Colonic mucosa (tissue), 4 donors: ENCODE measurements at regions not wholly inside any gene's neighbourhood (a gene's known extent, or its start where the extent isn't known, plus 50 kb on each side); places are given as distances from the start of the nearest gene placed in this dataset.

Experiments
- DNase-seq: peaks from one replicate; pipeline ENCODE4 v3.0.0-alpha.2; 2020
- H3K27ac ChIP-seq: fragments of 200-600 bp; one replicate; pipeline ENCODE4 v1.8.0; 2021
- H3K27me3 ChIP-seq: fragments of 200-600 bp; one replicate; pipeline ENCODE4 v1.8.0; 2021
- H3K36me3 ChIP-seq: fragments of 200-600 bp; one replicate; pipeline ENCODE4 v1.8.0; 2021
- H3K4me1 ChIP-seq: fragments of 200-600 bp; one replicate; pipeline ENCODE4 v1.8.0; 2021; ENCODE audit warnings: mild to moderate bottlenecking
- H3K4me3 ChIP-seq: fragments of 200-600 bp; one replicate; pipeline ENCODE4 v1.8.0; 2021
- H3K9ac ChIP-seq, 2 donors: one replicate each; pipeline ENCODE4 v1.7.0; 2013; ENCODE audit warnings: control low read depth in 2 of 2, low read depth in 2 of 2, low read length in 2 of 2
- H3K9me3 ChIP-seq: fragments of 200-600 bp; one replicate; pipeline ENCODE4 v1.8.0; 2021
- intact Hi-C: fragments of 100-400 bp; cut with DNase I; formaldehyde crosslinking; loops from one replicate; pipeline ENCODE4 v1.14.1; 2022
- TF ChIP-seq, protein P1 (sequence below): fragments of 200-600 bp; IDR thresholded peaks from one replicate; pipeline ENCODE4 v1.8.0; 2022; ENCODE audit warnings: antibody characterized with exemption, mild to moderate bottlenecking
- donor health status: healthy.
- donor health status: DM: no; HTN: no; CAD: no.
- donor health status: DM: no; HTN: no; CAD: no.

DNA sequence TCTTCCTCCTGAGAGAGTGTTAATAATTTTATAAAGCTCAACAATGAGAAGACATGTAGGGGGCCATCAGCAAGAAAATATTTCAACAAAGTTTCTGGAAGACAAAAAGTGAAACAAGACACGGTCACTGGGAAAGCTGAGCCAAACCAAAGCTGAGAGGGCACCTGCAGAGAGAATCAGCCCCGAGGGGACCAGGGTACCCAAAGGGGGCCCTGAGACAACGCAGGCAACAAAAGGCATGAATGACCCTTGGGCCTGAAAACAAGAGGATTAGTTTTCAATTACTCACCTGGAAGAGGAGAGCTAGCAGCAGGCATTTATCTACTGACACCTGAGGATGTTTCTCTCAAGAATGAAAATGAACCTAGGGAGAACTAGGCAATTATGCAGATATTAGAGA is 461.2 kb upstream of the MGMT start:
- H3K9me3 ChIP-seq: no peaks in the 10 kb centered on the region
- TF ChIP-seq, protein P1, sequence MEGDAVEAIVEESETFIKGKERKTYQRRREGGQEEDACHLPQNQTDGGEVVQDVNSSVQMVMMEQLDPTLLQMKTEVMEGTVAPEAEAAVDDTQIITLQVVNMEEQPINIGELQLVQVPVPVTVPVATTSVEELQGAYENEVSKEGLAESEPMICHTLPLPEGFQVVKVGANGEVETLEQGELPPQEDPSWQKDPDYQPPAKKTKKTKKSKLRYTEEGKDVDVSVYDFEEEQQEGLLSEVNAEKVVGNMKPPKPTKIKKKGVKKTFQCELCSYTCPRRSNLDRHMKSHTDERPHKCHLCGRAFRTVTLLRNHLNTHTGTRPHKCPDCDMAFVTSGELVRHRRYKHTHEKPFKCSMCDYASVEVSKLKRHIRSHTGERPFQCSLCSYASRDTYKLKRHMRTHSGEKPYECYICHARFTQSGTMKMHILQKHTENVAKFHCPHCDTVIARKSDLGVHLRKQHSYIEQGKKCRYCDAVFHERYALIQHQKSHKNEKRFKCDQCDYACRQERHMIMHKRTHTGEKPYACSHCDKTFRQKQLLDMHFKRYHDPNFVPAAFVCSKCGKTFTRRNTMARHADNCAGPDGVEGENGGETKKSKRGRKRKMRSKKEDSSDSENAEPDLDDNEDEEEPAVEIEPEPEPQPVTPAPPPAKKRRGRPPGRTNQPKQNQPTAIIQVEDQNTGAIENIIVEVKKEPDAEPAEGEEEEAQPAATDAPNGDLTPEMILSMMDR: no peak
- no peak for DNase-seq

GRCh38 chr10:129018511-129018910 is 448.5 kb upstream of the MGMT start:
- DNase-seq: no peak
- Histone ChIP-seq H3K36me3 (no peaks in the 10 kb centered on the region), H3K4me3 (no peak overlapping the region), H3K27me3 (no peaks in the 10 kb centered on the region), H3K9me3 (no peaks in the 10 kb centered on the region), H3K4me1 (no peaks in the 10 kb centered on the region), H3K9ac (no peak overlapping the region), H3K27ac (no peak overlapping the region)
- TF ChIP-seq, protein P1: no peak
- intact Hi-C loops: no loop called here

More for the DNA sequence above, 461.2 kb upstream of the MGMT start:
- Histone ChIP-seq H3K4me3 (no peak overlapping the region), H3K4me1 (no peaks in the 10 kb centered on the region), H3K36me3 (no peaks in the 10 kb centered on the region), H3K27me3 (no peaks in the 10 kb centered on the region), H3K27ac (no peak overlapping the region), H3K9ac (no peak overlapping the region)
- intact Hi-C loops: no loop called here

DNA sequence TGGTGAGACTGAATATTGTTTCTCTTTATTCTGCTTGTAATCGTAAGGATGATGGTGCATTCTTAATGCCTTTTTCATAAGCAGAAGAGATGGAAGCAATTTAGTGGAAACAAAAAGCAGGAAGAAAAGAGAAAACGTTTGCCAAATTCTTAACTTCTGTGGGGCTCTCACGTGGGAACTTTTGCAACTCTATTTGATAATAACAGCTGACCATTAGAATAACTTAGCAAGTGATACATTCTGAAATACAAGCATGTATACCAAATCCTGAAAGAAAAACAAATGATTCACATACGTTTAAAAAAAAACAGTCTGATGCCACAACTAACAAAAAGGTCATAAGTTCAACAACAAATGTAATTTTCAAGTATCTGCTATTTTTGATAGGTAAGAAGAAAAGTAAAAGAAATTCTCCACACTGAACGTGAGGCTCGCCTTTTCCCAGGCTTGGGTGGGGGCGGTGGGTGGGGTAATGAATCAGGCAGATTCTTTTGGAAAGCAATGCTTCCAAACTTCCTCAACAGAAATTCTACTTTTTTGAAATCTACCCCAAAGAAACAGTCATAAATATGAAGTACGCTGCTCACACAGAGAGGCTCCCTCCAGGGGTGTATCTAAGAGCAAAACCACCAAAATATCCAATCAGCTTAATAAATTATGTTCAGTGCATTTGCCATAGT is 446.2 kb upstream of the MGMT start:
- intact Hi-C loops: no loop called here
- Histone ChIP-seq H3K27ac (no peak overlapping the region), H3K9me3 (no peaks in the 10 kb centered on the region), H3K4me1 (no peaks in the 10 kb centered on the region), H3K4me3 (no peak overlapping the region), H3K9ac (no peak overlapping the region), H3K36me3 (no peaks in the 10 kb centered on the region), H3K27me3 (no peaks in the 10 kb centered on the region)
- TF ChIP-seq, protein P1: no peak
- no peak for DNase-seq

DNA sequence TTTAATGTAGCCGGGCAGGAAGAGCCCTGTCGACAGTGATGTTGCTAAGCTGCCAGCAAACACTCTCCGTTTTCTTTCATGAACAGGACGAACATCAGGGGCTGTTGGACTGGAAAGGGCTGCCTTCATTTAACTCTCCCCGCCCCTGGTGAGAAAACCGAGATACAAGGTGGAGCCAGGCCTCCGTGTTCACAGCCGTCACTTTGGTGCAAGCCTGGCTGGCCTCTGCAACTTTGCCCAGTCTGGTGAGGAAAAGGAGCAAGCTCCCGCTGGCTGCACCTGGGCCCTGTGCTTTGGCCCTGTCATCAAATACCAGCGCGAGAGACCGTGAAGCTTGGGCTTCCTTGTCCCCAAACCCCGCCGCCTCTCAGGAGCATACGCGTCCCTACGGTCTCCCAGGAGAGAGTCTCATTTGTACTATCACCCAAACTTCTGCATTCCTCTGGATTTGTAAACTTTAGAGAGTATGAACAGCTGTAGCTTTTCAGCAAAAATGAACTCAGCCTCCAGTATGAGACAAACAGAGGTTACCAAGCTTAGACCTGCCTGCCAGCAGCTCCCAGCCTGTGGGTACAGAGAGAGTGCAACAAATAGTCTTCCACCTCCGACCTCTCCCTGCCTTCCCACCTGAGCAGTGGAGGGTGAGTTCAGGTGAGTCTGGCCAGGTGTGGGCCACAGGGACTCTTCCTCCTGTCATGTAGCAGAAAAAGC is 445.3 kb upstream of the MGMT start:
- intact Hi-C loops: no loop called here
- H3K9ac ChIP-seq: no peak overlapping the region
- TF ChIP-seq, protein P1: no peak
- H3K4me3 ChIP-seq: no peak overlapping the region
- H3K9me3 ChIP-seq: no peaks in the 10 kb centered on the region
- no peak overlapping the region for H3K27ac ChIP-seq
- H3K4me1 ChIP-seq: no peaks in the 10 kb centered on the region
- DNase-seq: no peak
- H3K36me3 ChIP-seq: no peaks in the 10 kb centered on the region
- no peaks in the 10 kb centered on the region for H3K27me3 ChIP-seq

GRCh38 chr10:129023082-129023481 is 444.0 kb upstream of the MGMT start:
- H3K27ac ChIP-seq: no peak overlapping the region
- TF ChIP-seq, protein P1: no peak
- H3K27me3 ChIP-seq: no peaks in the 10 kb centered on the region
- no peaks in the 10 kb centered on the region for H3K9me3 ChIP-seq
- H3K4me1 ChIP-seq: no peaks in the 10 kb centered on the region
- DNase-seq: no peak
- H3K36me3 ChIP-seq: no peaks in the 10 kb centered on the region
- intact Hi-C loops: no loop called here
- H3K9ac ChIP-seq: no peak overlapping the region
- H3K4me3 ChIP-seq: no peak overlapping the region
